ENCODE measurements at regions not wholly inside any gene's neighbourhood (a gene's known extent, or its start where the extent isn't known, plus 50 kb on each side); places are given as distances from the start of the nearest gene placed in this dataset.
"Not testable (repeated sequence)": the region's sequence is repeated elsewhere in the genome, so short reads cannot be mapped to it uniquely, and the experiment has no call there.

- BruUV-seq (replicated peaks); DNase-seq; H3K79me1 ChIP-seq (ENCODE audit: low read depth in 1 of 2, low read length in 2 of 2); H4K20me1 ChIP-seq (ENCODE audit: insufficient read depth, low read length); in situ Hi-C loops (cut with MboI; ENCODE audit: low sequenced_read_pairs); H3K23ac ChIP-seq (ENCODE audit: low read depth, low read length); H3K9ac ChIP-seq (ENCODE audit: low read depth, low read length); H3K27me3 ChIP-seq (ENCODE audit: control insufficient read depth, insufficient read depth, low read length); H3K14ac ChIP-seq (replicated peaks; ENCODE audit: low read depth, low read length); H3K4me2 ChIP-seq (ENCODE audit: low read depth, low read length); intact Hi-C loops (cut with micrococcal nuclease); H3K27ac ChIP-seq (ENCODE audit: insufficient read depth, low read length); H2AK9ac ChIP-seq (replicated peaks; ENCODE audit: low read depth, low read length, poor library complexity); H2AK5ac ChIP-seq (ENCODE audit: low read depth, low read length); H4K5ac ChIP-seq (ENCODE audit: low read depth, low read length); H3K9me1 ChIP-seq (ENCODE audit: insufficient read depth, low read length); CTCF ChIA-PET; H3K36me3 ChIP-seq (ENCODE audit: control insufficient read depth, insufficient read depth, low read length); H3K56ac ChIP-seq (ENCODE audit: extremely low read depth, insufficient read depth, low read length); H2AFZ ChIP-seq (replicated peaks; ENCODE audit: low read length, poor library complexity); H2BK20ac ChIP-seq (ENCODE audit: low read depth, low read length); H2BK15ac ChIP-seq (ENCODE audit: low read depth, low read length); H3K4me1 ChIP-seq (ENCODE audit: control insufficient read depth, insufficient read depth, low read length); H2BK120ac ChIP-seq (ENCODE audit: low read depth, low read length); ATAC-seq (ENCODE audit: low read depth); H3K4me3 ChIP-seq (ENCODE audit: insufficient read depth, low read depth, low read length); POLR2A ChIA-PET (ENCODE audit: unreplicated experiment); H4K8ac ChIP-seq (ENCODE audit: low read depth in 2 of 2, low read length in 2 of 2); H3K18ac ChIP-seq (ENCODE audit: low read depth, low read length); dilution Hi-C loops (cut with HindIII; ENCODE audit: low sequenced_read_pairs, unreplicated experiment); H3K4ac ChIP-seq (ENCODE audit: low read depth, low read length); H3K9me3 ChIP-seq (ENCODE audit: control insufficient read depth, insufficient read depth, low read length); H4K91ac ChIP-seq (ENCODE audit: insufficient read depth, low read depth, low read length); H2BK5ac ChIP-seq (ENCODE audit: low read depth, low read length, poor library complexity, severe bottlenecking): not testable (repeated sequence)
- no CpG with 5 or more reads among the region's 7 CpGs for WGBS, 2 experiments (ENCODE audit: extremely low coverage in 2 of 2, insufficient read length in 1 of 2)
These were observed 1508.8 kb downstream of the FOXD4L5 start for GRCh38 chr9:63776220-63776619.

GRCh38 chr9:63775092-63775426, 1510.0 kb downstream of the FOXD4L5 start:
- H2BK120ac ChIP-seq (ENCODE audit: low read depth, low read length); POLR2A ChIA-PET (ENCODE audit: unreplicated experiment); ATAC-seq (ENCODE audit: low read depth); H4K5ac ChIP-seq (ENCODE audit: low read depth, low read length); CTCF ChIA-PET; in situ Hi-C loops (cut with MboI; ENCODE audit: low sequenced_read_pairs); H2AFZ ChIP-seq (replicated peaks; ENCODE audit: low read length, poor library complexity); H3K18ac ChIP-seq (ENCODE audit: low read depth, low read length); H3K14ac ChIP-seq (replicated peaks; ENCODE audit: low read depth, low read length); H2AK9ac ChIP-seq (replicated peaks; ENCODE audit: low read depth, low read length, poor library complexity); H3K79me1 ChIP-seq (ENCODE audit: low read depth in 1 of 2, low read length in 2 of 2); H3K9me1 ChIP-seq (ENCODE audit: insufficient read depth, low read length); H4K91ac ChIP-seq (ENCODE audit: insufficient read depth, low read depth, low read length); H4K20me1 ChIP-seq (ENCODE audit: insufficient read depth, low read length); H3K9me3 ChIP-seq (ENCODE audit: control insufficient read depth, insufficient read depth, low read length); H2BK5ac ChIP-seq (ENCODE audit: low read depth, low read length, poor library complexity, severe bottlenecking); H3K56ac ChIP-seq (ENCODE audit: extremely low read depth, insufficient read depth, low read length); H2AK5ac ChIP-seq (ENCODE audit: low read depth, low read length); H3K23ac ChIP-seq (ENCODE audit: low read depth, low read length); intact Hi-C loops (cut with micrococcal nuclease); H3K9ac ChIP-seq (ENCODE audit: low read depth, low read length); H3K4me1 ChIP-seq (ENCODE audit: control insufficient read depth, insufficient read depth, low read length); H3K4ac ChIP-seq (ENCODE audit: low read depth, low read length); H3K4me3 ChIP-seq (ENCODE audit: insufficient read depth, low read depth, low read length); H3K36me3 ChIP-seq (ENCODE audit: control insufficient read depth, insufficient read depth, low read length); H3K4me2 ChIP-seq (ENCODE audit: low read depth, low read length); DNase-seq; H3K27ac ChIP-seq (ENCODE audit: insufficient read depth, low read length); H2BK15ac ChIP-seq (ENCODE audit: low read depth, low read length); H2BK20ac ChIP-seq (ENCODE audit: low read depth, low read length); H3K27me3 ChIP-seq (ENCODE audit: control insufficient read depth, insufficient read depth, low read length); dilution Hi-C loops (cut with HindIII; ENCODE audit: low sequenced_read_pairs, unreplicated experiment); BruUV-seq (replicated peaks); H4K8ac ChIP-seq (ENCODE audit: low read depth in 2 of 2, low read length in 2 of 2): not testable (repeated sequence)
- no CpG with 5 or more reads among the region's 14 CpGs for WGBS, 2 experiments (ENCODE audit: extremely low coverage in 2 of 2, insufficient read length in 1 of 2)
